ENCODE measurements at regions not wholly inside any gene's neighbourhood (a gene's known extent, or its start where the extent isn't known, plus 50 kb on each side); places are given as distances from the start of the nearest gene placed in this dataset.

GRCh38 chr2:155023674-155024073 is 325.2 kb downstream of the KCNJ3 start:
- TF ChIP-seq CTCF (conservative IDR thresholded peaks at IDR 0.05; ENCODE audit: low read depth in 2 of 2) = no peak
- TF ChIP-seq EZH2phosphoT487 (IDR thresholded peaks at IDR 0.05; ENCODE audit: unreplicated experiment) = no peak
- TF ChIP-seq EZH2 (IDR thresholded peaks at IDR 0.05; ENCODE audit: low read depth, unreplicated experiment) = no peak
- no peak for TF ChIP-seq ZNF462 (CRISPR knock-in tag; IDR thresholded peaks at IDR 0.05)
- TF ChIP-seq REST (IDR thresholded peaks at IDR 0.05; ENCODE audit: unreplicated experiment) = no peak

All from GM23338 (cell line).